ENCODE measurements at regions not wholly inside any gene's neighbourhood (a gene's known extent, or its start where the extent isn't known, plus 50 kb on each side); places are given as distances from the start of the nearest gene placed in this dataset.

GRCh38 chr12:59298296-59298695 is 297.5 kb upstream of the SLC16A7 start:
- no peak for TF ChIP-seq CTCF (conservative IDR thresholded peaks at IDR 0.05)
- no peak for TF ChIP-seq EZH2 (IDR thresholded peaks at IDR 0.05; ENCODE audit: low read depth)
